SK-N-SH treated with all-trans-retinoic acid at 6 μM for 48 hours (cell line): ENCODE measurements at regions not wholly inside any gene's neighbourhood (a gene's known extent, or its start where the extent isn't known, plus 50 kb on each side); places are given as distances from the start of the nearest gene placed in this dataset.

Source experiments
- ARNTL ChIP-seq: fragments of 450-650 bp; formaldehyde crosslinking; IDR thresholded peaks from 2 replicates; pipeline ENCODE4 v1.5.0; 2020; ENCODE audit warnings: low read depth, mild to moderate bottlenecking, moderate library complexity, borderline replicate concordance
- ZNF70 ChIP-seq: fragments of 450-650 bp; formaldehyde crosslinking; IDR thresholded peaks from 2 replicates; pipeline ENCODE4 v1.5.0; 2020; ENCODE audit warnings: mild to moderate bottlenecking, moderate library complexity

DNA sequence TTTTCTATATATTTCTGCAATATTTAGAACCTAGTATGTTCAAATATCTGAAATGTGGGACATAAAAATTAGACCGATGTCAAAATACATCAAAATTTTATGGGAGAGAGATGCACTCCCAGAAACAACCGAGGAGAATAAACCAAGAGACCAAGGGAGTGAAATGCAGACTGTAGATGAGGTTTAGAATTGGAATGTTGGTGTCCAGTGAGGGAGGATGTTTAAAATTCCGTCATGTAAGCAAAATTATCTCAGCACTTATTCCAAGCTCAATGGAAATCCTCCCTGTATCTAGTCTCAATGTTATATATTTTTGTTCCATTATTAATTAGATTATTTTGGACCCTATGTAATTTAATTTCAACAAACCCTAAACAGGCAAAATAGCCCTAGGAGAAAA, 61.9 kb upstream of the MAGI2 start:
- TF ChIP-seq ZNF70 (CRISPR knock-in tag) (no peak), ARNTL (CRISPR knock-in tag) (no peak)
